WERI-Rb-1 (cell line): ENCODE measurements at regions not wholly inside any gene's neighbourhood (a gene's known extent, or its start where the extent isn't known, plus 50 kb on each side); places are given as distances from the start of the nearest gene placed in this dataset.

Source experiments
- DNase-seq: peaks from one replicate; pipeline ENCODE4 v3.0.0-alpha.2; 2020
- H3K27ac ChIP-seq: fragments of 250-450 bp; sonication (Bioruptor Pico); 2 replicates; pipeline ENCODE4 v1.5.1; 2020; ENCODE audit warnings: mild to moderate bottlenecking, moderate library complexity
- H3K27me3 ChIP-seq: fragments of 250-450 bp; sonication (Bioruptor Pico); 2 replicates; pipeline ENCODE4 v1.5.1; 2021; ENCODE audit warnings: mild to moderate bottlenecking, low read depth, moderate library complexity; ENCODE audit not compliant: insufficient read depth, severe bottlenecking
- H3K36me3 ChIP-seq: fragments of 250-450 bp; sonication (Bioruptor Pico); 2 replicates; pipeline ENCODE4 v1.5.1; 2020; ENCODE audit warnings: mild to moderate bottlenecking, moderate library complexity
- H3K4me3 ChIP-seq: 2 replicates; pipeline ENCODE4 v1.5.1; 2011; ENCODE audit warnings: low read depth, mild to moderate bottlenecking, control low read depth, low read length
- H3K9me3 ChIP-seq: fragments of 250-450 bp; sonication (Bioruptor Pico); 2 replicates; pipeline ENCODE4 v1.5.1; 2021; ENCODE audit warnings: mild to moderate bottlenecking, moderate library complexity; ENCODE audit not compliant: severe bottlenecking
- CTCF ChIP-seq: IDR thresholded peaks from 2 replicates; pipeline ENCODE4 v1.5.1; 2011; ENCODE audit warnings: low read depth, mild to moderate bottlenecking, control low read depth, inconsistent platforms, low read length

- Histone ChIP-seq H3K9me3 (no peaks in the 10 kb centered on the region), H3K4me3 (no peak overlapping the region), H3K36me3 (no peaks in the 10 kb centered on the region), H3K27ac (no peak overlapping the region), H3K27me3 (no peaks in the 10 kb centered on the region)
- DNase-seq, result no peak
- no peak for TF ChIP-seq CTCF
These were observed 898.2 kb downstream of the PCDH18 start for GRCh38 chr4:136634121-136634520.

- no peaks in the 10 kb centered on the region for H3K36me3 ChIP-seq
These were observed 932.4 kb downstream of the PCDH18 start for GRCh38 chr4:136599890-136600289.

GRCh38 chr4:136590440-136590839 is 941.9 kb downstream of the PCDH18 start:
- TF ChIP-seq CTCF, result no peak
- Histone ChIP-seq H3K9me3 (no peaks in the 10 kb centered on the region), H3K4me3 (no peak overlapping the region), H3K36me3 (no peaks in the 10 kb centered on the region), H3K27ac (no peak overlapping the region), H3K27me3 (no peaks in the 10 kb centered on the region)
- no peak for DNase-seq

More at GRCh38 chr4:136599890-136600289, 932.4 kb downstream of the PCDH18 start:
- no peaks in the 10 kb centered on the region for H3K27me3 ChIP-seq
- no peak overlapping the region for H3K4me3 ChIP-seq
- no peak for TF ChIP-seq CTCF
- H3K9me3 ChIP-seq, result peaks cover 4% of the 10 kb centered on the region
- no peak overlapping the region for H3K27ac ChIP-seq
- DNase-seq, result no peak

- Histone ChIP-seq H3K36me3 (no peaks in the 10 kb centered on the region), H3K4me3 (no peak overlapping the region), H3K27ac (no peak overlapping the region), H3K9me3 (no peaks in the 10 kb centered on the region), H3K27me3 (no peaks in the 10 kb centered on the region)
- no peak for TF ChIP-seq CTCF
- no peak for DNase-seq
These were observed 948.7 kb downstream of the PCDH18 start for GRCh38 chr4:136583567-136583966.

GRCh38 chr4:136581119-136581518 is 951.2 kb downstream of the PCDH18 start:
- Histone ChIP-seq H3K36me3 (no peaks in the 10 kb centered on the region), H3K27me3 (no peaks in the 10 kb centered on the region), H3K4me3 (no peak overlapping the region), H3K9me3 (no peaks in the 10 kb centered on the region), H3K27ac (no peak overlapping the region)
- DNase-seq, result no peak
- no peak for TF ChIP-seq CTCF

- TF ChIP-seq CTCF, result no peak
- no peak for DNase-seq
- Histone ChIP-seq H3K4me3 (no peak overlapping the region), H3K27me3 (no peaks in the 10 kb centered on the region), H3K27ac (no peak overlapping the region), H3K9me3 (no peaks in the 10 kb centered on the region), H3K36me3 (no peaks in the 10 kb centered on the region)
These were observed 957.1 kb downstream of the PCDH18 start for GRCh38 chr4:136575146-136575545.
